Trophoblast cell (in vitro differentiated cells and primary cell): ENCODE measurements at regions not wholly inside any gene's neighbourhood (a gene's known extent, or its start where the extent isn't known, plus 50 kb on each side); places are given as distances from the start of the nearest gene placed in this dataset.
"Not testable (repeated sequence)": the region's sequence is repeated elsewhere in the genome, so short reads cannot be mapped to it uniquely, and the experiment has no call there.

Experiments used
- DNase-seq, 2 donors: peaks; one replicate each; pipeline ENCODE4 v3.0.0-alpha.2; 2016
- H2AFZ ChIP-seq: 2 replicates; pipeline ENCODE4 v1.6.1; 2013; ENCODE audit warnings: low read length, moderate library complexity, mild to moderate bottlenecking; ENCODE audit not compliant: insufficient read depth, poor library complexity
- H2AK5ac ChIP-seq: 2 replicates; pipeline ENCODE4 v1.6.1; 2013; ENCODE audit warnings: mild to moderate bottlenecking, low read length
- H2BK120ac ChIP-seq: 2 replicates; pipeline ENCODE4 v1.6.1; 2013; ENCODE audit warnings: low read length, mild to moderate bottlenecking, moderate library complexity; ENCODE audit not compliant: insufficient read depth, poor library complexity
- H2BK12ac ChIP-seq: 2 replicates; pipeline ENCODE4 v1.6.1; 2013; ENCODE audit warnings: mild to moderate bottlenecking, low read length, moderate library complexity
- H2BK5ac ChIP-seq: 2 replicates; pipeline ENCODE4 v1.6.1; 2013; ENCODE audit warnings: low read length, low read depth, moderate library complexity, mild to moderate bottlenecking; ENCODE audit not compliant: poor library complexity
- H3K14ac ChIP-seq: 2 replicates; pipeline ENCODE4 v1.6.1; 2013; ENCODE audit warnings: mild to moderate bottlenecking, low read length
- H3K18ac ChIP-seq: 2 replicates; pipeline ENCODE4 v1.6.1; 2013; ENCODE audit warnings: mild to moderate bottlenecking, low read length
- H3K23ac ChIP-seq: 2 replicates; pipeline ENCODE4 v1.6.1; 2013; ENCODE audit warnings: low read length
- H3K27ac ChIP-seq: 2 replicates; pipeline ENCODE4 v1.5.1; 2013; ENCODE audit warnings: low read depth, mild to moderate bottlenecking, inconsistent platforms, low read length, moderate library complexity
- H3K27me3 ChIP-seq: 2 replicates; pipeline ENCODE4 v1.6.1; 2013; ENCODE audit warnings: inconsistent platforms, mild to moderate bottlenecking, low read length, moderate library complexity; ENCODE audit not compliant: insufficient read depth
- H3K36me3 ChIP-seq, 2 experiments: 1 replicate in 1 of 2; 2 replicates in 1 of 2; pipeline ENCODE4 v1.6.1; 2013; ENCODE audit warnings: low read length in 2 of 2, mild to moderate bottlenecking in 2 of 2, moderate library complexity in 1 of 2; ENCODE audit not compliant: insufficient read depth in 2 of 2, control insufficient read depth in 1 of 2
- H3K4ac ChIP-seq: 2 replicates; pipeline ENCODE4 v1.6.1; 2013; ENCODE audit warnings: low read depth, mild to moderate bottlenecking, low read length, moderate library complexity
- H3K4me1 ChIP-seq, 2 experiments: 1 replicate in 1 of 2; 2 replicates in 1 of 2; pipeline ENCODE4 v1.6.1; 2013; ENCODE audit warnings: low read length in 2 of 2, mild to moderate bottlenecking in 2 of 2, moderate library complexity in 1 of 2; ENCODE audit not compliant: insufficient read depth in 2 of 2, control insufficient read depth in 1 of 2
- H3K4me2 ChIP-seq: 2 replicates; pipeline ENCODE4 v1.6.1; 2013; ENCODE audit warnings: inconsistent platforms, mild to moderate bottlenecking, low read length, moderate library complexity
- H3K4me3 ChIP-seq: 2 replicates; pipeline ENCODE4 v1.5.1; 2013; ENCODE audit warnings: mild to moderate bottlenecking, low read depth, low read length, inconsistent platforms
- H3K79me1 ChIP-seq: one replicate; pipeline ENCODE4 v1.6.1; 2013; ENCODE audit warnings: low read length
- H3K79me2 ChIP-seq: 2 replicates; pipeline ENCODE4 v1.6.1; 2013; ENCODE audit warnings: low read length, mild to moderate bottlenecking; ENCODE audit not compliant: control insufficient read depth, insufficient read depth, poor library complexity
- H3K9ac ChIP-seq: 2 replicates; pipeline ENCODE4 v1.6.1; 2013; ENCODE audit warnings: mild to moderate bottlenecking, low read length
- H3K9me3 ChIP-seq: 2 replicates; pipeline ENCODE4 v1.6.1; 2013; ENCODE audit warnings: low read depth, mild to moderate bottlenecking, control low read depth, inconsistent platforms, low read length; ENCODE audit not compliant: insufficient read depth
- H4K12ac ChIP-seq: 2 replicates; pipeline ENCODE4 v1.6.1; 2013; ENCODE audit warnings: low read depth, mild to moderate bottlenecking, low read length, moderate library complexity
- H4K8ac ChIP-seq: 2 replicates; pipeline ENCODE4 v1.6.1; 2013; ENCODE audit warnings: low read depth, mild to moderate bottlenecking, low read length, moderate library complexity
- H4K91ac ChIP-seq: one replicate; pipeline ENCODE4 v1.6.1; 2013; ENCODE audit warnings: low read depth, mild to moderate bottlenecking, low read length, moderate library complexity
- WGBS: extraction: QIAGEN DNeasy Blood & Tissue Kit; methylation state at CpG from one replicate; pipeline ENCODE4 v1.1.7; 2013; ENCODE audit warnings: missing lambda C conversion rate; ENCODE audit not compliant: insufficient read length, insufficient coverage; ENCODE audit errors: extremely low coverage; 5-methylcytosine and 5-hydroxymethylcytosine counted together

- H3K27ac ChIP-seq, H2BK5ac ChIP-seq, H3K4ac ChIP-seq, H3K4me2 ChIP-seq, H2AFZ ChIP-seq, H3K18ac ChIP-seq, H3K79me1 ChIP-seq, H4K8ac ChIP-seq, H2BK120ac ChIP-seq, DNase-seq, H3K4me1 ChIP-seq, H3K14ac ChIP-seq, H2BK12ac ChIP-seq, H4K91ac ChIP-seq, H4K12ac ChIP-seq, H3K9me3 ChIP-seq, H3K79me2 ChIP-seq, H2AK5ac ChIP-seq, H3K27me3 ChIP-seq, H3K23ac ChIP-seq, H3K36me3 ChIP-seq, H3K4me3 ChIP-seq, H3K9ac ChIP-seq: not testable (repeated sequence)
- WGBS, result no CpG with 5 or more reads among the region's 1 CpG
These were observed 331.8 kb upstream of the GJE1 start for GRCh38 chr6:141800973-141801372.

GRCh38 chr6:141790921-141791320 lies 341.8 kb upstream of the GJE1 start:
- H2AFZ ChIP-seq, result no peak overlapping the region
- no peak overlapping the region for H3K27ac ChIP-seq
- H4K91ac ChIP-seq, result no peak overlapping the region
- H3K4me1 ChIP-seq, result no peaks in the 10 kb centered on the region
- H3K79me1 ChIP-seq, result no peaks in the 10 kb centered on the region
- H2BK120ac ChIP-seq, result no peak overlapping the region
- no peaks in the 10 kb centered on the region for H3K9me3 ChIP-seq
- no peak overlapping the region for H2BK12ac ChIP-seq
- no peak overlapping the region for H3K4ac ChIP-seq
- H4K12ac ChIP-seq, result no peak overlapping the region
- H3K18ac ChIP-seq, result no peak overlapping the region
- no peak overlapping the region for H4K8ac ChIP-seq
- no peak overlapping the region for H3K4me2 ChIP-seq
- H3K79me2 ChIP-seq, result no peaks in the 10 kb centered on the region
- DNase-seq, result no peak
- H2BK5ac ChIP-seq, result no peak overlapping the region
- H3K23ac ChIP-seq, result no peak overlapping the region
- no peaks in the 10 kb centered on the region for H3K36me3 ChIP-seq
- no CpG with 5 or more reads among the region's 1 CpG for WGBS
- H2AK5ac ChIP-seq, result no peak overlapping the region
- no peak overlapping the region for H3K14ac ChIP-seq
- no peak overlapping the region for H3K9ac ChIP-seq
- no peak overlapping the region for H3K4me3 ChIP-seq
- no peaks in the 10 kb centered on the region for H3K27me3 ChIP-seq

- no peak for DNase-seq
- H2BK5ac ChIP-seq, result no peak overlapping the region
- H3K4me1 ChIP-seq, result no peaks in the 10 kb centered on the region
- H4K12ac ChIP-seq, result no peak overlapping the region
- H3K9ac ChIP-seq, result no peak overlapping the region
- no peak overlapping the region for H3K18ac ChIP-seq
- WGBS, result no CpG with 5 or more reads among the region's 3 CpGs
- no peak overlapping the region for H4K8ac ChIP-seq
- H3K14ac ChIP-seq, result no peak overlapping the region
- no peaks in the 10 kb centered on the region for H3K79me2 ChIP-seq
- no peaks in the 10 kb centered on the region for H3K79me1 ChIP-seq
- no peak overlapping the region for H4K91ac ChIP-seq
- no peak overlapping the region for H2AK5ac ChIP-seq
- H3K4me2 ChIP-seq, result no peak overlapping the region
- H2BK120ac ChIP-seq, result no peak overlapping the region
- H3K36me3 ChIP-seq, result no peaks in the 10 kb centered on the region
- H3K4ac ChIP-seq, result no peak overlapping the region
- H3K27ac ChIP-seq, result no peak overlapping the region
- H2BK12ac ChIP-seq, result no peak overlapping the region
- no peaks in the 10 kb centered on the region for H3K27me3 ChIP-seq
- H2AFZ ChIP-seq, result no peak overlapping the region
- H3K23ac ChIP-seq, result no peak overlapping the region
- no peak overlapping the region for H3K4me3 ChIP-seq
- H3K9me3 ChIP-seq, result no peaks in the 10 kb centered on the region
These were observed 344.6 kb upstream of the GJE1 start for GRCh38 chr6:141788096-141788495.

- Histone ChIP-seq H2BK120ac (no peak overlapping the region), H3K4me2 (no peak overlapping the region), H3K9me3 (no peaks in the 10 kb centered on the region), H3K4me3 (no peak overlapping the region), H3K23ac (no peak overlapping the region), H3K27me3 (no peaks in the 10 kb centered on the region), H3K36me3 (no peaks in the 10 kb centered on the region), H2AK5ac (no peak overlapping the region), H4K12ac (no peak overlapping the region), H2BK12ac (no peak overlapping the region), H4K91ac (no peak overlapping the region), H3K4ac (no peak overlapping the region), H3K14ac (no peak overlapping the region), H3K79me1 (no peaks in the 10 kb centered on the region), H2BK5ac (no peak overlapping the region), H2AFZ (no peak overlapping the region), H3K27ac (no peak overlapping the region), H3K9ac (no peak overlapping the region), H3K4me1 (no peaks in the 10 kb centered on the region), H3K79me2 (no peaks in the 10 kb centered on the region), H4K8ac (no peak overlapping the region), H3K18ac (no peak overlapping the region)
- DNase-seq, result no peak
- no CpG with 5 or more reads among the region's 2 CpGs for WGBS
These were observed 349.1 kb upstream of the GJE1 start for GRCh38 chr6:141783585-141783984.
